ENCODE measurements at regions not wholly inside any gene's neighbourhood (a gene's known extent, or its start where the extent isn't known, plus 50 kb on each side); places are given as distances from the start of the nearest gene placed in this dataset.
A peak's percentile ranks its signal among the peaks of the same experiment; 100 is the strongest.
"Not testable (repeated sequence)": the region's sequence is repeated elsewhere in the genome, so short reads cannot be mapped to it uniquely, and the experiment has no call there.

DNA sequence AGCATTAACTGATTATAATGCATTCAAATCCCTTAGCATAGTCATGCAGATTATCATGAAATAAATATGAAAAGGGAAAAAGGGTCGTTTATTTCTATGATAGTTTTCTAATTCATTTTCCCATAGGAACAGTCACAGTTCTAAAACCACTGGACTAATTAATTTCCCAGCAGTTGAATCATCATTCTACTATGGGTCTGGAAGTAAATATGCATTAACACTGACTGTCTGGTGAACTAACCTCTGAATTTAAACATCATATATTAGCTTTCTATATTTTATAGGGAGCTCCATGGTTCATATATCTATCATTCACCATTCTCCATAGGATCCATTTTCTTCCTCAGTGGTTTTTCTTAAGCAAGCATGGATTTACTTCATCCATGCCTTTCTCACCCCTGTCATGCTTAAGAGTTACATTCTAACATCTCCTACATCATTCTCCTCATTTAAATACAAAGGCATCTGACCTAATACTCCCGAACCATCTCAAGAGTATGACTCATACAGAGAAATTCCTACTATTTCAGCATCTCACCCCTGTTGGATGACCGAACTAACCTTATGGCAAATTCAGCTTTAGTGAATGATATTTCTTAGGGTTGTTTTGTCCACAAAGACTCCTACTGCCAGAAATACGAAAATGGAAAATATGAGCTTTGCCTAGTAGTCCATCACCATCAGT lies 198.7 kb upstream of the ADAMTS3 start:
- H3K27ac ChIP-seq (ENCODE audit: insufficient read depth, low read depth, low read length), result no peak overlapping the region
- no peaks in the 10 kb centered on the region for H3K9me1 ChIP-seq (replicated peaks; ENCODE audit: control insufficient read depth, extremely low read depth, insufficient read depth, low read length)
- H4K20me1 ChIP-seq (replicated peaks; ENCODE audit: control insufficient read depth, extremely low read depth, insufficient read depth, low read length), result no peaks in the 10 kb centered on the region
- H3K27me3 ChIP-seq (ENCODE audit: control insufficient read depth in 2 of 2, insufficient read depth in 2 of 2, low read length in 2 of 2), result no peaks in the 10 kb centered on the region
- intact Hi-C loops (cut with micrococcal nuclease), result no loop called here
- no peak overlapping the region for H3K4me3 ChIP-seq (replicated peaks in 1 of 3; ENCODE audit: insufficient read depth in 1 of 3, low read depth in 1 of 3, low read length in 3 of 3)
- no peak overlapping the region for H2AFZ ChIP-seq (ENCODE audit: low read depth, low read length)
- H3K4me1 ChIP-seq (ENCODE audit: control insufficient read depth, extremely low read depth, insufficient read depth, low read length), result no peaks in the 10 kb centered on the region
- dilution Hi-C loops (cut with MboI; ENCODE audit: extremely low pct_ligation_motif_present, low sequenced_read_pairs), result no loop called here
- H3K36me3 ChIP-seq (ENCODE audit: control insufficient read depth in 2 of 2, extremely low read depth in 1 of 2, insufficient read depth in 2 of 2, low read length in 2 of 2), result no peaks in the 10 kb centered on the region
- no peak overlapping the region for H3K4me2 ChIP-seq (ENCODE audit: insufficient read depth, low read length)
- BruUV-seq (replicated peaks), result no TSS peak
- H3K9me3 ChIP-seq (replicated peaks; ENCODE audit: control insufficient read depth, insufficient read depth, low read length), result no peaks in the 10 kb centered on the region
- no peak overlapping the region for H3K9ac ChIP-seq (replicated peaks; ENCODE audit: extremely low read depth, insufficient read depth, low read length)
- ChIA-PET POLR2A (no interaction called here), CTCF (interaction anchor here (1.2 to 1.5 kb wide), 2 partner anchors 271 to 442 kb away, joined by 3 read pairs; no protein-coding TSS in a partner anchor)
- FAIRE-seq (no peak), DNase-seq (ENCODE audit: low read depth, low spot score) (no peak)
- TF ChIP-seq POLR2A (IDR thresholded peaks at IDR 0.05; ENCODE audit: low read depth, low read length), result no peak
- peak; percentile 28 for TF ChIP-seq JUN (IDR thresholded peaks at IDR 0.05; ENCODE audit: borderline replicate concordance, insufficient read depth, insufficient read length, low read depth)
- H3K79me2 ChIP-seq (ENCODE audit: control insufficient read depth, insufficient read depth, low read length), result no peaks in the 10 kb centered on the region

DNA sequence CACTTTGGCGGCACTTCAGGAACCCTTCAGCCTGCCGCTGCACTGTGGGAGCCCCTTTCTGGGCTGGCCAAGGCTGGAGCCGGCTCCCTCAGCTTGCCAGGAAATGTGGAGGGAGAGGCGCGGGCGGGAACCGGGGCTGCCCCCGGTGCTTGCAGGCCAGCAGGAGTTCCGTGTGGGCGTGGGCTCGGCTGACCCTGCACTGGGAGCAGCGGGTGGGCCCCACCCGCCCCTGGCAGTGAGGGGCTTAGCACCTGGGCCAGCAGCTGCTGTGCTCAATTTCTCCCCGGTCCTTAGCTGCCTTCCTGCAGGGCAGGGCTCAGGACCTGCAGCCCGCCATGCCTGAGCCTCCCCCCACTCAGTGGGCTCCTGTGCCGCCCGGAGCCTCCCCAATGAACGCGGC lies 196.8 kb upstream of the ADAMTS3 start:
- CTCF ChIA-PET; H3K27me3 ChIP-seq (ENCODE audit: control insufficient read depth in 2 of 2, insufficient read depth in 2 of 2, low read length in 2 of 2); BruUV-seq (replicated peaks); H2AFZ ChIP-seq (ENCODE audit: low read depth, low read length); FAIRE-seq; dilution Hi-C loops (cut with MboI; ENCODE audit: extremely low pct_ligation_motif_present, low sequenced_read_pairs); H3K4me2 ChIP-seq (ENCODE audit: insufficient read depth, low read length); H3K36me3 ChIP-seq (ENCODE audit: control insufficient read depth in 2 of 2, extremely low read depth in 1 of 2, insufficient read depth in 2 of 2, low read length in 2 of 2); DNase-seq (ENCODE audit: low read depth, low spot score); H4K20me1 ChIP-seq (replicated peaks; ENCODE audit: control insufficient read depth, extremely low read depth, insufficient read depth, low read length); intact Hi-C loops (cut with micrococcal nuclease); H3K4me3 ChIP-seq (replicated peaks in 1 of 3; ENCODE audit: insufficient read depth in 1 of 3, low read depth in 1 of 3, low read length in 3 of 3); H3K9me3 ChIP-seq (replicated peaks; ENCODE audit: control insufficient read depth, insufficient read depth, low read length); H3K9ac ChIP-seq (replicated peaks; ENCODE audit: extremely low read depth, insufficient read depth, low read length); H3K4me1 ChIP-seq (ENCODE audit: control insufficient read depth, extremely low read depth, insufficient read depth, low read length); H3K79me2 ChIP-seq (ENCODE audit: control insufficient read depth, insufficient read depth, low read length); H3K27ac ChIP-seq (ENCODE audit: insufficient read depth, low read depth, low read length); H3K9me1 ChIP-seq (replicated peaks; ENCODE audit: control insufficient read depth, extremely low read depth, insufficient read depth, low read length); POLR2A ChIA-PET: not testable (repeated sequence)
